HepG2 (cell line): ENCODE measurements at regions not wholly inside any gene's neighbourhood (a gene's known extent, or its start where the extent isn't known, plus 50 kb on each side); places are given as distances from the start of the nearest gene placed in this dataset.

Experiments
- ATAC-seq: fragments of 200-7000 bp; cut with Tn5 transposase; 3 replicates; pipeline ENCODE4 v1.9.1; 2020; ENCODE audit warnings: mild to moderate bottlenecking, moderate library complexity
- BruUV-seq: library from RNA; stranded (reverse); fragments of 400-500 nt; replicated peaks from 2 replicates; lab custom pipeline; 2021; lab: Mats Ljungman, UMichigan
- CTCF ChIA-PET: fragments of 300-600 bp; formaldehyde crosslinking; extraction: SDS; loops from one replicate; lab custom pipeline; 2021; ENCODE audit warnings: low total read pairs, inconsistent platforms, low intra/inter-chr PET ratio; lab: Yijun Ruan, JAX
- POLR2A ChIA-PET: fragments of 350-600 bp; sonication (Branson Sonifier 250); formaldehyde crosslinking; loops from one replicate; lab custom pipeline; 2020; ENCODE audit warnings: antibody characterized with exemption, inconsistent platforms; lab: Yijun Ruan, JAX
- DNase-seq: peaks from one replicate; pipeline ENCODE4 v3.0.0-alpha.2; 2015; ENCODE audit warnings: low spot score
- FAIRE-seq: peaks from 3 replicates; lab custom pipeline; 2011; peaks lifted over from hg19 to GRCh38; lab: Jason Lieb, UNC
- H2AFZ ChIP-seq: one replicate; pipeline ENCODE4 v1.6.1; 2011; ENCODE audit warnings: low read length, inconsistent platforms
- H3K27ac ChIP-seq: fragments of 300-600 bp; 3 replicates; pipeline ENCODE4 v1.8.0; 2011; ENCODE audit warnings: mixed run types, mild to moderate bottlenecking, mixed read lengths, low read length, inconsistent platforms; ENCODE audit not compliant: insufficient read depth; ENCODE audit errors: extremely low read length
- H3K27me3 ChIP-seq, 2 experiments: fragments of 200-600 bp in 1 of 2; 2 replicates in 1 of 2; 3 replicates in 1 of 2; pipeline versions ENCODE4 v1.6.0 to v1.8.0; 2011; ENCODE audit warnings: low read length in 2 of 2, mild to moderate bottlenecking in 2 of 2, moderate library complexity in 2 of 2, inconsistent platforms in 1 of 2; ENCODE audit not compliant: insufficient read depth in 2 of 2, control insufficient read depth in 1 of 2
- H3K36me3 ChIP-seq, 2 experiments: fragments of 200-600 bp in 1 of 2; replicated peaks in 1 of 2; 2 replicates in 1 of 2; 3 replicates in 1 of 2; pipeline versions ENCODE4 v1.5.1 to v1.8.0; 2011; ENCODE audit warnings: low read length in 2 of 2, inconsistent platforms in 1 of 2; ENCODE audit not compliant: insufficient read depth in 2 of 2, control insufficient read depth in 1 of 2
- H3K4me1 ChIP-seq: 2 replicates; pipeline ENCODE4 v1.5.1; 2012; ENCODE audit warnings: low read length, inconsistent platforms; ENCODE audit not compliant: insufficient read depth
- H3K4me2 ChIP-seq: 2 replicates; pipeline ENCODE4 v1.6.0; 2011; ENCODE audit warnings: low read depth, low read length, inconsistent platforms
- H3K4me3 ChIP-seq, 3 experiments: fragments of 200-600 bp in 1 of 3; sonication (generic), shearing (Covaris generic) in 1 of 3; replicated peaks in 1 of 3; 2 replicates each; pipeline ENCODE4 v1.5.1; 2011 to 2016; ENCODE audit warnings: low read length in 3 of 3, inconsistent platforms in 2 of 3, low read depth in 2 of 3, mild to moderate bottlenecking in 2 of 3, control low read depth in 1 of 3, mixed read lengths in 1 of 3; ENCODE audit not compliant: insufficient read depth in 1 of 3
- H3K79me2 ChIP-seq: one replicate; pipeline ENCODE4 v1.6.1; 2011; ENCODE audit warnings: low read length, inconsistent platforms; ENCODE audit not compliant: insufficient read depth
- H3K9ac ChIP-seq: 2 replicates; pipeline ENCODE4 v1.6.0; 2011; ENCODE audit warnings: mild to moderate bottlenecking, low read depth, low read length, inconsistent platforms; ENCODE audit not compliant: insufficient read depth
- H3K9me3 ChIP-seq: 2 replicates; pipeline ENCODE4 v1.5.1; 2012; ENCODE audit warnings: mild to moderate bottlenecking, low read length
- H4K20me1 ChIP-seq: 2 replicates; pipeline ENCODE4 v1.6.0; 2011; ENCODE audit warnings: inconsistent platforms, mild to moderate bottlenecking, low read length, moderate library complexity; ENCODE audit not compliant: insufficient read depth
- ARID2 ChIP-seq: sonication (generic); formaldehyde crosslinking; IDR thresholded peaks from 2 replicates; pipeline ENCODE4 v1.8.1; 2022; ENCODE audit warnings: mild to moderate bottlenecking, missing genetic modification reagents, borderline replicate concordance
- GATAD1 ChIP-seq: IDR thresholded peaks from 2 replicates; pipeline ENCODE4 v1.6.1; 2016; ENCODE audit warnings: missing genetic modification reagents, missing compliant biosample characterization
- HNRNPK ChIP-seq: fragments of 200-400 bp; formaldehyde crosslinking; IDR thresholded peaks from 2 replicates; pipeline ENCODE4 v1.6.1; 2018; ENCODE audit warnings: low read length, low read depth, moderate library complexity, mild to moderate bottlenecking; ENCODE audit not compliant: poor library complexity, severe bottlenecking
- JUNB ChIP-seq: sonication (generic); formaldehyde crosslinking; IDR thresholded peaks from 2 replicates; pipeline ENCODE4 v1.8.0; 2022; ENCODE audit warnings: missing genetic modification reagents, mild to moderate bottlenecking, borderline replicate concordance
- KDM5B ChIP-seq: sonication (generic); formaldehyde crosslinking; IDR thresholded peaks from 2 replicates; pipeline ENCODE4 v1.4.0; 2020; ENCODE audit warnings: missing genetic modification reagents, mild to moderate bottlenecking, borderline replicate concordance
- NRL ChIP-seq: sonication (generic); formaldehyde crosslinking; IDR thresholded peaks from 2 replicates; pipeline ENCODE4 v1.5.0; 2020; ENCODE audit warnings: missing genetic modification reagents, mild to moderate bottlenecking, moderate library complexity, borderline replicate concordance
- REXO4 ChIP-seq: sonication (generic); formaldehyde crosslinking; IDR thresholded peaks from 2 replicates; pipeline ENCODE4 v1.8.0; 2022; ENCODE audit warnings: missing genetic modification reagents, mild to moderate bottlenecking, borderline replicate concordance
- RORA ChIP-seq: sonication (generic); formaldehyde crosslinking; IDR thresholded peaks from 2 replicates; pipeline ENCODE4 v1.5.0; 2020; ENCODE audit warnings: mild to moderate bottlenecking, missing genetic modification reagents, moderate library complexity
- ZFP90 ChIP-seq: sonication (generic); formaldehyde crosslinking; IDR thresholded peaks from 2 replicates; pipeline ENCODE4 v1.8.0; 2022; ENCODE audit warnings: missing genetic modification reagents, mild to moderate bottlenecking, inconsistent platforms, borderline replicate concordance
- WGBS: methylation state at CpG from one replicate; pipeline ENCODE4 v1.1.6; 2017; ENCODE audit warnings: low lambda C conversion rate; 5-methylcytosine and 5-hydroxymethylcytosine counted together
- in situ Hi-C: cut with HindIII; loops from 2 replicates; pipeline ENCODE4 v1.10.0; 2017; ENCODE audit warnings: low pct_unique_long_range_greater_than_20kb; ENCODE audit not compliant: extremely low pct_ligation_motif_present
- intact Hi-C: fragments of 100-400 bp; cut with micrococcal nuclease; formaldehyde crosslinking; loops from one replicate; pipeline ENCODE4 v1.10.0; 2022; ENCODE audit not compliant: unreplicated experiment
- TF ChIP-seq, protein P1 (sequence below): IDR thresholded peaks from 2 replicates; pipeline ENCODE4 v1.6.1; 2016; ENCODE audit warnings: low read depth, missing genetic modification reagents, missing compliant biosample characterization
- TF ChIP-seq, protein P2 (sequence below): sonication (generic); formaldehyde crosslinking; IDR thresholded peaks from 2 replicates; pipeline ENCODE4 v1.5.1; 2020; ENCODE audit warnings: mild to moderate bottlenecking, missing genetic modification reagents

- Histone ChIP-seq H3K9ac (no peak overlapping the region), H3K79me2 (no peaks in the 10 kb centered on the region), H3K4me1 (peaks cover 27% of the 10 kb centered on the region), H3K27ac (no peak overlapping the region), H4K20me1 (peaks cover 19% of the 10 kb centered on the region; the same call in 1 of the 2 replicates), H3K27me3 (peaks cover 16 to 94% of the 10 kb centered on the region in 2 experiments), H3K9me3 (no peaks in the 10 kb centered on the region), H3K4me2 (no peak overlapping the region), H3K4me3 (no peak overlapping the region), H3K36me3 (no peaks in the 10 kb centered on the region), H2AFZ (no peak overlapping the region)
- in situ Hi-C loops, result no loop called here
- 50% methylated on average over 10 of the region's 10 CpGs for WGBS
- intact Hi-C loops, result no loop called here
- ChIA-PET CTCF (no interaction called here), POLR2A (no interaction called here)
- no peak for FAIRE-seq
- no TSS peak for BruUV-seq
- ATAC-seq, result no peak
- DNase-seq, result no peak
- TF ChIP-seq JUNB (CRISPR knock-in tag), result no peak
- TF ChIP-seq HNRNPK, result no peak
- no peak for TF ChIP-seq GATAD1 (CRISPR knock-in tag)
- TF ChIP-seq, protein P1, sequence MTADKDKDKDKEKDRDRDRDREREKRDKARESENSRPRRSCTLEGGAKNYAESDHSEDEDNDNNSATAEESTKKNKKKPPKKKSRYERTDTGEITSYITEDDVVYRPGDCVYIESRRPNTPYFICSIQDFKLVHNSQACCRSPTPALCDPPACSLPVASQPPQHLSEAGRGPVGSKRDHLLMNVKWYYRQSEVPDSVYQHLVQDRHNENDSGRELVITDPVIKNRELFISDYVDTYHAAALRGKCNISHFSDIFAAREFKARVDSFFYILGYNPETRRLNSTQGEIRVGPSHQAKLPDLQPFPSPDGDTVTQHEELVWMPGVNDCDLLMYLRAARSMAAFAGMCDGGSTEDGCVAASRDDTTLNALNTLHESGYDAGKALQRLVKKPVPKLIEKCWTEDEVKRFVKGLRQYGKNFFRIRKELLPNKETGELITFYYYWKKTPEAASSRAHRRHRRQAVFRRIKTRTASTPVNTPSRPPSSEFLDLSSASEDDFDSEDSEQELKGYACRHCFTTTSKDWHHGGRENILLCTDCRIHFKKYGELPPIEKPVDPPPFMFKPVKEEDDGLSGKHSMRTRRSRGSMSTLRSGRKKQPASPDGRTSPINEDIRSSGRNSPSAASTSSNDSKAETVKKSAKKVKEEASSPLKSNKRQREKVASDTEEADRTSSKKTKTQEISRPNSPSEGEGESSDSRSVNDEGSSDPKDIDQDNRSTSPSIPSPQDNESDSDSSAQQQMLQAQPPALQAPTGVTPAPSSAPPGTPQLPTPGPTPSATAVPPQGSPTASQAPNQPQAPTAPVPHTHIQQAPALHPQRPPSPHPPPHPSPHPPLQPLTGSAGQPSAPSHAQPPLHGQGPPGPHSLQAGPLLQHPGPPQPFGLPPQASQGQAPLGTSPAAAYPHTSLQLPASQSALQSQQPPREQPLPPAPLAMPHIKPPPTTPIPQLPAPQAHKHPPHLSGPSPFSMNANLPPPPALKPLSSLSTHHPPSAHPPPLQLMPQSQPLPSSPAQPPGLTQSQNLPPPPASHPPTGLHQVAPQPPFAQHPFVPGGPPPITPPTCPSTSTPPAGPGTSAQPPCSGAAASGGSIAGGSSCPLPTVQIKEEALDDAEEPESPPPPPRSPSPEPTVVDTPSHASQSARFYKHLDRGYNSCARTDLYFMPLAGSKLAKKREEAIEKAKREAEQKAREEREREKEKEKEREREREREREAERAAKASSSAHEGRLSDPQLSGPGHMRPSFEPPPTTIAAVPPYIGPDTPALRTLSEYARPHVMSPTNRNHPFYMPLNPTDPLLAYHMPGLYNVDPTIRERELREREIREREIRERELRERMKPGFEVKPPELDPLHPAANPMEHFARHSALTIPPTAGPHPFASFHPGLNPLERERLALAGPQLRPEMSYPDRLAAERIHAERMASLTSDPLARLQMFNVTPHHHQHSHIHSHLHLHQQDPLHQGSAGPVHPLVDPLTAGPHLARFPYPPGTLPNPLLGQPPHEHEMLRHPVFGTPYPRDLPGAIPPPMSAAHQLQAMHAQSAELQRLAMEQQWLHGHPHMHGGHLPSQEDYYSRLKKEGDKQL (CRISPR knock-in tag), result no peak
- TF ChIP-seq KDM5B (CRISPR knock-in tag), result no peak
- TF ChIP-seq REXO4 (CRISPR knock-in tag), result no peak
- no peak for TF ChIP-seq ARID2
- no peak for TF ChIP-seq ZFP90
- TF ChIP-seq, protein P2, sequence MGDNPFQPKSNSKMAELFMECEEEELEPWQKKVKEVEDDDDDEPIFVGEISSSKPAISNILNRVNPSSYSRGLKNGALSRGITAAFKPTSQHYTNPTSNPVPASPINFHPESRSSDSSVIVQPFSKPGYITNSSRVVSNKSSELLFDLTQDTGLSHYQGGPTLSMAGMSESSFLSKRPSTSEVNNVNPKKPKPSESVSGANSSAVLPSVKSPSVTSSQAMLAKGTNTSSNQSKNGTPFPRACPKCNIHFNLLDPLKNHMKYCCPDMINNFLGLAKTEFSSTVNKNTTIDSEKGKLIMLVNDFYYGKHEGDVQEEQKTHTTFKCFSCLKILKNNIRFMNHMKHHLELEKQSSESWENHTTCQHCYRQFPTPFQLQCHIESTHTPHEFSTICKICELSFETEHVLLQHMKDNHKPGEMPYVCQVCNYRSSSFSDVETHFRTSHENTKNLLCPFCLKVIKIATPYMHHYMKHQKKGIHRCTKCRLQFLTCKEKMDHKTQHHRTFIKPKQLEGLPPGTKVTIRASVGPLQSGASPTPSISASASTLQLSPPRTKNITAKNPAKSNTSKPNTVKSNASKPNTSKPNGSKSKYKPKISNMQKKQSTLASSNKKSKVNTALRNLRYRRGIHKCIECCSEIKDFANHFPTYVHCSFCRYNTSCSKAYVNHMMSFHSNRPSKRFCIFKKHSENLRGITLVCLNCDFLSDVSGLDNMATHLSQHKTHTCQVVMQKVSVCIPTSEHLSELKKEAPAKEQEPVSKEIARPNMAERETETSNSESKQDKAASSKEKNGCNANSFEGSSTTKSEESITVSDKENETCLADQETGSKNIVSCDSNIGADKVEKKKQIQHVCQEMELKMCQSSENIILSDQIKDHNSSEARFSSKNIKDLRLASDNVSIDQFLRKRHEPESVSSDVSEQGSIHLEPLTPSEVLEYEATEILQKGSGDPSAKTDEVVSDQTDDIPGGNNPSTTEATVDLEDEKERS, result no peak
- no peak for TF ChIP-seq RORA (CRISPR knock-in tag)
- TF ChIP-seq NRL, result no peak
- TF ChIP-seq, all 625 proteins: peak for 0
Measured at GRCh38 chr2:15768615-15769014, 171.7 kb upstream of the MYCN start.
